Prostate gland (tissue), 2 donors: ENCODE measurements at regions not wholly inside any gene's neighbourhood (a gene's known extent, or its start where the extent isn't known, plus 50 kb on each side); places are given as distances from the start of the nearest gene placed in this dataset.

Experiments used
- DNase-seq: peaks from one replicate; pipeline ENCODE4 v3.0.0-alpha.2; 2019; ENCODE audit warnings: low spot score
- H3K27ac ChIP-seq, 2 donors: fragments of 200-600 bp; sonication (generic); 2 replicates each; pipeline ENCODE4 v1.5.1; 2017 to 2019
- H3K27me3 ChIP-seq: fragments of 200-600 bp; sonication (generic); replicated peaks from 2 replicates; pipeline ENCODE4 v1.5.1; 2019; ENCODE audit not compliant: insufficient read depth
- H3K36me3 ChIP-seq, 2 donors: fragments of 200-600 bp; sonication (generic); 1 replicate in 1 of 2; 2 replicates in 1 of 2; pipeline versions ENCODE4 v1.5.1 to v1.8.1; 2017 to 2019
- H3K4me1 ChIP-seq: fragments of 200-600 bp; sonication (generic); replicated peaks from 2 replicates; pipeline ENCODE4 v1.5.1; 2019
- H3K4me3 ChIP-seq, 2 donors: fragments of 200-600 bp; sonication (generic); 2 replicates each; pipeline ENCODE4 v1.5.1; 2017 to 2019
- H3K9me3 ChIP-seq: fragments of 200-600 bp; sonication (generic); 2 replicates; pipeline ENCODE4 v1.5.1; 2017
- CTCF ChIP-seq, 4 experiments: fragments of 200-600 bp in 2 of 4; fragments of 450-650 bp in 2 of 4; sonication (generic) in 2 of 4; IDR thresholded peaks; 1 replicate in 3 of 4; 2 replicates in 1 of 4; pipeline ENCODE4 v1.5.1; 2016 to 2019; ENCODE audit warnings: antibody characterized with exemption in 4 of 4, mild to moderate bottlenecking in 2 of 4, moderate library complexity in 2 of 4
- POLR2A ChIP-seq: fragments of 450-650 bp; IDR thresholded peaks from one replicate; pipeline ENCODE4 v1.6.1; 2016; ENCODE audit warnings: antibody characterized with exemption, mild to moderate bottlenecking
- POLR2AphosphoS5 ChIP-seq: sonication (generic); formaldehyde crosslinking; IDR thresholded peaks from one replicate; pipeline ENCODE4 v1.6.1; 2017; ENCODE audit warnings: antibody characterized with exemption
- WGBS: methylation state at CpG from one replicate; pipeline ENCODE4 v1.1.5; 2018; 5-methylcytosine and 5-hydroxymethylcytosine counted together
- intact Hi-C: fragments of 100-400 bp; cut with DNase I; formaldehyde crosslinking; loops from one replicate; pipeline ENCODE4 v1.14.2; 2022
- microRNA counts, 2 donors: library from miRNA; unstranded; fragments of <30 nt; microRNA quantifications; one replicate each; lab custom pipeline; 2016 to 2017
- microRNA-seq: library from miRNA; unstranded; fragments of <30 nt; microRNA quantifications from one replicate; pipeline ENCODE4, GENCODE V29; 2016
- small RNA-seq, 2 donors: library from RNA; depleted of rRNA; stranded (forward); fragments of <200 nt; gene quantifications; one replicate each; pipeline ENCODE3, GENCODE V24; 2016

GRCh38 chr20:57761413-57761734, 51.6 kb upstream of the PMEPA1 start:
- WGBS = 89% methylated on average over 3 of the region's 3 CpGs
- Histone ChIP-seq H3K4me1 (peaks cover 17% of the 10 kb centered on the region), H3K27me3 (no peaks in the 10 kb centered on the region), H3K27ac (peak overlapping the region; percentile 88 to 93), H3K36me3 (no peaks in the 10 kb centered on the region), H3K4me3 (no peak overlapping the region), H3K9me3 (no peaks in the 10 kb centered on the region)
- DNase-seq = no peak
- TF ChIP-seq POLR2A = no peak
- no peak for TF ChIP-seq CTCF (IDR thresholded peaks at IDR 0.05)
- TF ChIP-seq POLR2AphosphoS5 = no peak
- intact Hi-C loops = no loop called here

- intact Hi-C loops = no loop called here
These were observed 51.0 kb upstream of the PMEPA1 start for GRCh38 chr20:57760698-57761412.

GRCh38 chr20:57759724-57760123, 49.9 kb upstream of the PMEPA1 start:
- 95% methylated on average over 4 of the region's 4 CpGs for WGBS
- peaks cover 17% of the 10 kb centered on the region for H3K4me1 ChIP-seq
- H3K9me3 ChIP-seq = no peaks in the 10 kb centered on the region
- no peak for DNase-seq
- peak overlapping the region; percentile 88 to 93 for H3K27ac ChIP-seq
- no peaks in the 10 kb centered on the region for H3K27me3 ChIP-seq
- TF ChIP-seq POLR2AphosphoS5 (no peak), CTCF (IDR thresholded peaks at IDR 0.05) (no peak), POLR2A (no peak)
- H3K4me3 ChIP-seq = no peak overlapping the region
- H3K36me3 ChIP-seq = no peaks in the 10 kb centered on the region
- intact Hi-C loops = no loop called here

More at GRCh38 chr20:57760698-57761412, 51.0 kb upstream of the PMEPA1 start:
- H3K4me1 ChIP-seq = peaks cover 17% of the 10 kb centered on the region
- H3K36me3 ChIP-seq = no peaks in the 10 kb centered on the region
- DNase-seq = no peak
- peak overlapping the region; percentile 88 to 93 for H3K27ac ChIP-seq
- no peaks in the 10 kb centered on the region for H3K9me3 ChIP-seq
- WGBS = 90% methylated on average over 4 of the region's 4 CpGs
- no peak overlapping the region for H3K4me3 ChIP-seq
- H3K27me3 ChIP-seq = no peaks in the 10 kb centered on the region
- TF ChIP-seq CTCF (IDR thresholded peaks at IDR 0.05) (no peak), POLR2AphosphoS5 (no peak), POLR2A (no peak)

MicroRNAs encoded in the stretch of these regions (microRNA counts, 767-probe panel; counts per million panel counts)
- 431 to 1,531 counts per million in 2 donors for microRNA hsa-miR-4532 (lab: Ali Mortazavi, UCI)

Small RNA genes lying in the stretch of these regions (microRNA-seq; reads per million reads assigned to microRNA genes)
- gene MIR4532 = 0.67 reads per million

Small RNA genes lying in the stretch of these regions (small RNA-seq; reads per million reads assigned to genes)
- 0 to 0.10 reads per million in 2 donors for gene MIR4532
